ENCODE measurements at regions not wholly inside any gene's neighbourhood (a gene's known extent, or its start where the extent isn't known, plus 50 kb on each side); places are given as distances from the start of the nearest gene placed in this dataset.

DNA sequence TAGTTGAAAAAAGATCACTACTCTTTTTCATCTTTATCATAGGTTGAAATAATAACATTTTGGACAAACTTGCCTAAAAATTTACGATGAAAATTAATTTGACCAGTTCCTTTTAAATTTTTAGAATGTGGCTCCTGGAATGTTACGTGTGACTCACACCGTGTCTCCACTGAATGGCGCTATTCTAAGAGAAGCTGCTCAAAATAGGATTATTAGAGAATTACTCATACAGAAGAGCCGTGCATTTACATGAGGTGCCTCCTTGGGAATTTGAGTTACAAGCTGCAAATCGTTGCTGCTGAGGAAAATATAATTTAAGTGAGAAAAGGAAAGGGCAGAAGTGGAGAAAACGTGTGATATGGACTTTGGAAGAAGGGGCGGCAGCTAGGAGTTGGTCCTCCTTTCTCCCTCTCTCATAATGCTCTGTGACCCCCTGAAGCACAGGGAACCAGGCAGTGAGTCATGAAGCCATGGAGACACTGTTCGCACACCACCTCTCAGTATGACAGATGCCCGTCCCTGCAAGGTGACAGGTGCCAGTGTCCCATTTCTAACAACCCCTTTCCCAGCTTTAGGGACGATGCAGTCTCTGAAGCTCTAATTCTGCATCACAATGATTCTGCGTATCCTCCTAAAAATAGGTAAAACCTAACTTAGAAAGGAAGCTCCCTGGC, 323.2 kb upstream of the COBL start:
- TF ChIP-seq CTCF (IDR thresholded peaks at IDR 0.05), result no peak

- no peak for TF ChIP-seq CTCF (IDR thresholded peaks at IDR 0.05)
These were observed 319.9 kb upstream of the COBL start for GRCh38 chr7:51636503-51636902.

- TF ChIP-seq CTCF (IDR thresholded peaks at IDR 0.05), result no peak
These were observed 319.2 kb upstream of the COBL start for GRCh38 chr7:51635775-51636174.

GRCh38 chr7:51634538-51634937, 317.9 kb upstream of the COBL start:
- TF ChIP-seq CTCF (IDR thresholded peaks at IDR 0.05), result no peak

GRCh38 chr7:51634025-51634424, 317.4 kb upstream of the COBL start:
- no peak for TF ChIP-seq CTCF (IDR thresholded peaks at IDR 0.05)

- TF ChIP-seq CTCF (IDR thresholded peaks at IDR 0.05), result no peak
These were observed 317.0 kb upstream of the COBL start for GRCh38 chr7:51633596-51633995.

GRCh38 chr7:51633006-51633405, 316.4 kb upstream of the COBL start:
- TF ChIP-seq CTCF (IDR thresholded peaks at IDR 0.05), result no peak

DNA sequence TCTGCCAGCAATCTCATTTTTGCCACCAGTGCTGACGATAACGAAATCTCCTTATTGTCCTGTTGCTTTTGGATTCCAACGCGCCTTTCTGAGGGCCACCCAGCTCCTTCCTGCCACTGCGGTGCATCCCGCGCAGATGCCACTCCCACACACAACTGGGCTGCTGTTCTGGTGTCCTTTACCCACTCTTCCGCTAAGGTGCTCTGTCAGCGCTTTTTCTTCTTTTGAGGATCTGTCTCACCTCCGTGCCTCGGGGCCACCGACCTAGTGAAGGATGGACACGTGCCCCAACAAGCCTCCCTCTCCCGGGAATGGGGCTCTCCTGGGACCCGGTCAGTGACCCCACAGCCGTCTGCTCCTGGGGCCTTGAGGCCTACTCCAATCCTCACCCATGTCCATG, 314.3 kb upstream of the COBL start:
- no peak for TF ChIP-seq CTCF (IDR thresholded peaks at IDR 0.05)

Measured in LNCAP (cell line).